GM18907 (cell line): ENCODE measurements at regions not wholly inside any gene's neighbourhood (a gene's known extent, or its start where the extent isn't known, plus 50 kb on each side); places are given as distances from the start of the nearest gene placed in this dataset.

Experiments used
- ATAC-seq: cut with Tn5 transposase; IDR thresholded peaks from one replicate; pipeline ENCODE4 v1.9.1; 2021; ENCODE audit warnings: mild to moderate bottlenecking, moderate library complexity; ENCODE audit not compliant: unreplicated experiment

DNA sequence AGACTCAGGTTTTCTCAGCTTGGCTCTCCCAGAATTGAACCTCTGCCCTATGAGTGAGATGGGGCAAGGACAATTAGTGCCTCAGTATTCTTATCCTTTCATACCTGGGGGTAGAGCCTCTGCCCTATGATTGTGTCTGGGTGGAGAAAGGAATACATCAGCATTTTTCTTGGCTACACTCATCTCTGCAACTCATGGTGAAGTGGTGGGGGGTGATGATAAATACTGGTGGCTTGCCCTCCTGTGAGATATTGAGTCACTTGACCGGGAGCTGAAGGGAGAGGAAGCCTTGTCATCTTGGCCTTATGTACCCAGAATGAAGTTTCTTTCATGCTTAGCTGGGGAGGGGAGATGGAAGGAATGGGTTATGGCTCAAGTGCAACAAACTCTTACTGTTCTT lies 71.3 kb upstream of the ENOX2 start:
- no peak for ATAC-seq

- peak; percentile 90 for ATAC-seq
These were observed 72.9 kb upstream of the ENOX2 start for GRCh38 chrX:130975947-130976346.

- no peak for ATAC-seq
These were observed 76.3 kb upstream of the ARHGAP36 start for GRCh38 chrX:130981836-130982235.

- no peak for ATAC-seq
These were observed 73.4 kb upstream of the ARHGAP36 start for GRCh38 chrX:130984782-130985181.

GRCh38 chrX:130987241-130987640 lies 70.9 kb upstream of the ARHGAP36 start:
- ATAC-seq = no peak

DNA sequence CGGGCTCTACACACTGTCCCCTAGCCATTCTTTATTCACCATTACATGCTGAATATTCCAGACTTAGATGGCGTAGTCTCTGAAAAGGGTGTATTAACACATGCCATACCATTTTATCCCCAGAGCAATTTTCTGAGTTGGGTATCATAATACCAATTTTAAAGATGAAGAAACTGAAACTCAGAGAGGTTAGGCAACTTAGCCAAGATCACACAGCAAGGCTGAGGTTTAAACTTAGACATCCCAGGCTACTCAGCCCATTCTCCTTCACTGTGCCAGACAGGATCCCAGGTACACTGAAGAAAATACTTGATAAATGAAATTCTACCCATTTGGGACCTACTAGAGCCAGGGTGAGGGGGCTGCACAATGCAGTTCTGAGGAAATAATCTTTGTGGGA lies 67.4 kb upstream of the ARHGAP36 start:
- no peak for ATAC-seq

GRCh38 chrX:130994671-130995070 lies 63.5 kb upstream of the ARHGAP36 start:
- ATAC-seq = no peak

DNA sequence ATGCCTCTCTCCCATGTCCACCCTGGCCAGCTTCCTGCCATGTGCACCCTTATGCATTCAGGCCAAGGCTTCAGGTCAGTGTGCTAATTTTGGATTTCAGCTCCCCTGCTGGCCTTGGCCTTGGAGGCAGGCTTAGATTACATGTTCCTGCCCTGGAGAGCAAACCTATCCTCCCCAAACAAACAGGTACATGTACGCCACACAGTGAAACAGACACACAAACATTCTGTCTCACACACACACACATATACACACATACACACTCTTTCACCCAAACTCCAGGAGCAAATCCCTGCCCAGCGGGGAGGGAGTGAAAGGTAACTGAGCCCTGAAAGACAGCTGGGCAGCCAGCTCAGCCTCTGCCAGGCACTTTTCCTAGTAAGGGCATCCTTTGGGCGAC lies 62.7 kb upstream of the ARHGAP36 start:
- no peak for ATAC-seq

DNA sequence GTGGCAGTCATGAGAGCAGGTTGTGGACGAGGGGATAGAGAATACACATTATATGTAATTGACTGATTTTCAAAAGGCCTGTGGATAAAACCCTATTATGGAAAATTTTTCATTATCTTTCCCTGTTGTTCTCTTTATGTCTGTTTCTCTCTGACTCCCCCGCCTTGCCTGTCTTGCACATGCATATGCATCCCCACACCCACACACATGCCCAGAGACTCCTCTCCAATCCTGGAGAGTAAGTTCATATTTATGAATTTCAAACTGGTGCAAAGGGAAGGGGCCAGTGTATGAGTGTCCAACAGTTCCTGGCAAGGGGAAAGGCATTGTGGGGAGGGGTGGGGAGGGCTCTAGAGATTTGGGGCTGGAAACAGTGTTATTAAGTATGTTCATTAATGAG lies 60.8 kb upstream of the ARHGAP36 start:
- ATAC-seq = no peak

- ATAC-seq = no peak
These were observed 58.8 kb upstream of the ARHGAP36 start for GRCh38 chrX:130999360-130999759.
